ENCODE measurements at regions not wholly inside any gene's neighbourhood (a gene's known extent, or its start where the extent isn't known, plus 50 kb on each side); places are given as distances from the start of the nearest gene placed in this dataset.

DNA sequence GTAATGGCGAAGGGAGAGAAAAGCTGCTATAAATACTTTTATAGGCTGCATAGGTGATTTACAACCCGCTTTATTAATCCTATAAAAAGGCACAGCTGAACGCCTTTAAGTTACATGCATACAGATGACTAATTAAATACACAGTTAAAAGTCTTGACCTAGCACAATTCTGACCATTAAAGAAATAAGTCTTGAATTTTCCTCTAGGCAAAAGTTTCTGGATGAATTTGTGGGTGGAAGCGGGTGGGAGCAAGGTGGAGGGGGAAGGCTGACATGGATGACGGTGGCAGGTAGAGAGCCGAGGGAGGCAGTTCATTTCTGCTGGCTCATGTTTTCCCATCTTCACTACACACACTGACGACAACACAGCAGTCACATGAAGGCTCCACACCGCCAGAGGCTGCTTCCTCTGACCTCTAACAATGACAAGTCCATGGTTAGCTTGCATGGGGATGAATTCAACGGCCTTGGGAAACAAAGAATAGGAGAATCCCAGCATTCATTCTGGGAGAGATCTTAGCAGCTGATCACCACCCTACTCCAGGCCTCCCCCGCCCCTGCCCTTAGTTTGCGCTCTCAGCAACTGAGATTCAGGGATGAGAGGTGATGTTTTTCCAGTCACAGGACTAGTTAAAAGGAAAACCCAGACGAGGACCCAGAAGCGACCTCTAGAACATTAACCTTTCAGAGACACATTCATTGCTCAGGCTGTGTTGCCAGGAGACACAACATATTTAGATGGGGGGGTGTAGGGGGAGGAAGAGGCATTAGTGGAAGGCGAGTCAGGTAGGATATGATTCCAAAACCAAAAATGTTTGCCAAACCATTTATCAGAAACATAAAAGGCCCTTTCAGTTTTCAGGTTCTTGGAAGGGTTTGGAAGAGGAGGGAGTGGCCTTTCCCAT, 329.3 kb downstream of the PIK3R1 start:
- Histone ChIP-seq H3K27me3 (no peaks in the 10 kb centered on the region), H3K4me1 (no peaks in the 10 kb centered on the region), H3K27ac (no peak overlapping the region), H3K4me3 (no peak overlapping the region), H3K36me3 (no peaks in the 10 kb centered on the region), H3K9me3 (no peaks in the 10 kb centered on the region)
- no peak for TF ChIP-seq POLR2AphosphoS5 (IDR thresholded peaks at IDR 0.05)
- TF ChIP-seq, protein P1, sequence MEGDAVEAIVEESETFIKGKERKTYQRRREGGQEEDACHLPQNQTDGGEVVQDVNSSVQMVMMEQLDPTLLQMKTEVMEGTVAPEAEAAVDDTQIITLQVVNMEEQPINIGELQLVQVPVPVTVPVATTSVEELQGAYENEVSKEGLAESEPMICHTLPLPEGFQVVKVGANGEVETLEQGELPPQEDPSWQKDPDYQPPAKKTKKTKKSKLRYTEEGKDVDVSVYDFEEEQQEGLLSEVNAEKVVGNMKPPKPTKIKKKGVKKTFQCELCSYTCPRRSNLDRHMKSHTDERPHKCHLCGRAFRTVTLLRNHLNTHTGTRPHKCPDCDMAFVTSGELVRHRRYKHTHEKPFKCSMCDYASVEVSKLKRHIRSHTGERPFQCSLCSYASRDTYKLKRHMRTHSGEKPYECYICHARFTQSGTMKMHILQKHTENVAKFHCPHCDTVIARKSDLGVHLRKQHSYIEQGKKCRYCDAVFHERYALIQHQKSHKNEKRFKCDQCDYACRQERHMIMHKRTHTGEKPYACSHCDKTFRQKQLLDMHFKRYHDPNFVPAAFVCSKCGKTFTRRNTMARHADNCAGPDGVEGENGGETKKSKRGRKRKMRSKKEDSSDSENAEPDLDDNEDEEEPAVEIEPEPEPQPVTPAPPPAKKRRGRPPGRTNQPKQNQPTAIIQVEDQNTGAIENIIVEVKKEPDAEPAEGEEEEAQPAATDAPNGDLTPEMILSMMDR (IDR thresholded peaks at IDR 0.05) = no peak
- TF ChIP-seq POLR2A (IDR thresholded peaks at IDR 0.05) = no peak
- TF ChIP-seq EP300 (IDR thresholded peaks at IDR 0.05) = no peak
- DNase-seq (no peak), ATAC-seq (ENCODE audit: low FRiP score in 2 of 2) (no peak)
- WGBS, 2 donors = 85 to 89% methylated on average over 14 of the region's 14 CpGs

DNA sequence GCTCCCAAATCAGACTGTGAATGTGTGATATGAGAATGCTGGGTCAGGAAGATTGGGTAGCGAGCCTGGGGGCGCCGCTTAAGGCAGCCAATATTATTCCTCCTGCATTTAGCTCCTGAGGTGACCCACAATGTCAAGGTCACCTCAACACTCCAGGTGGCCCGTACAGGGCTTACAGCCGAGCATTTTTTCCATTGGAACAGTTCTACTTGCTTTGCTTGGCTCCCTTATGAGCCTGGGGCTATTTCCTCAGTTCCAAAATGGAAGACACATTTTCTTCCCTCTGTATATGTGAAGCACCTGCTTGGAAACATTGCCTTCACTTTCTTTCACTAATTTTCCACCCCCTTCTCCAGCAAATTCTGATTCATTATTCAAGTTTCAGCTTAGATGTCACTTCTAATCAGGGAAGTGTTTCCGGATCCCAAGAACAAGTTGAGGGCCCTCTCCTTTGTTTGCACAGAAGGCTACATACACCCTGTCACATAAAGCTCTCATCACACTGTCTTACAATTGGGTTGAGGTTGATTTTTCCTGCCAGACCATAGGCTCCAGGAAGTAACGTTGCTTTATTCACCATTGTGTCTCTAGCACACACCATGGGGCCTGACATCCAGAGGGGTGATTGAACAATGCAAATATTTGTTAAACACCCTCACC, 330.2 kb downstream of the PIK3R1 start:
- ATAC-seq (ENCODE audit: low FRiP score in 2 of 2) = no peak

DNA sequence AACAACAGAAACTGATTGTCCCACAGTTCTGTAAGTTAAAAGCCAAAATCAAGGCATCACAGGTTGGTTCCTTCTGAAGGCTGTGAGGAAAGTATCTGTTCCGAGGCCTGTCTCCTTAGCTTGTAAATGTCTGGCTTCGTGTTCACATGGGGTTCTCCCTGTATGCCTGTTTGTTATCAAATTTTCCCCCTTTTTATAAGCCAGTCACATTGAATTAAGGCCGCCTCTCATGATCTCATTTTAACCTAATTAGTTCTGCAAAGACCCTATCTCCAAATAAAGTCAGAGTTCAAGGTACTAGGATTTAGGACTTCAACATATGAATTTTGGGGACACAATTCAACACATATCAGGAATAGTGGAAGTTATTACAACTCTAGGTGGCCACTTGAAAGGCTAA, 331.5 kb downstream of the PIK3R1 start:
- WGBS, 2 donors = 96% methylated on average over 3 of the region's 3 CpGs
- no peak overlapping the region for H3K4me3 ChIP-seq
- no peak for DNase-seq
- TF ChIP-seq POLR2A (IDR thresholded peaks at IDR 0.05) = no peak
- no peak overlapping the region for H3K27ac ChIP-seq
- no peaks in the 10 kb centered on the region for H3K9me3 ChIP-seq
- H3K36me3 ChIP-seq = no peaks in the 10 kb centered on the region
- H3K27me3 ChIP-seq = no peaks in the 10 kb centered on the region
- no peak for ATAC-seq (ENCODE audit: low FRiP score in 2 of 2)
- no peaks in the 10 kb centered on the region for H3K4me1 ChIP-seq

More for the DNA sequence above, 330.2 kb downstream of the PIK3R1 start:
- Histone ChIP-seq H3K4me3 (no peak overlapping the region), H3K27me3 (no peaks in the 10 kb centered on the region), H3K4me1 (no peaks in the 10 kb centered on the region), H3K27ac (no peak overlapping the region), H3K36me3 (no peaks in the 10 kb centered on the region), H3K9me3 (no peaks in the 10 kb centered on the region)
- TF ChIP-seq, protein P1 (IDR thresholded peaks at IDR 0.05) = no peak
- TF ChIP-seq POLR2A (IDR thresholded peaks at IDR 0.05) (no peak), EP300 (IDR thresholded peaks at IDR 0.05) (no peak), POLR2AphosphoS5 (IDR thresholded peaks at IDR 0.05) (no peak)
- WGBS, 2 donors = 79 to 90% methylated on average over 7 of the region's 7 CpGs
- no peak for DNase-seq

DNA sequence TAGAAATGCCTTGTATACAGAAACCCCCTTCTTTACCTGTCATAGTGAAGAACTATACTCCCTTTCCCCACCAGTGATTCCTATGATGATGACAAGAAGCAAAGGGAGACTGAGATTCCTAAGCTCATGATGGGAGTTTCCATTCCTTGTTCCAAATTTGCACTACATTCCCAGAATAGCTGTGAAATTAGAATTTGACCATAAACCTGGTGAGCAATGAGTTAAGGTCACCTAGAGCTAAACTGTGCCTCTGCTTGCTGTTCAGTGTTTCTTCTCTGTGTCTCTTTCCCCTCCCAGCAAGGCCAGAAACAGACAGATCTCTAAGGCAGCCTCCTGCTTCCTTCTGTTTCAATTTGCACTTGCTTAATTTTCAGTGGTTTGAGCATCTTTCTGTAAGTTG, 332.1 kb downstream of the PIK3R1 start:
- H3K9me3 ChIP-seq = no peaks in the 10 kb centered on the region
- no peaks in the 10 kb centered on the region for H3K36me3 ChIP-seq
- H3K27ac ChIP-seq = no peak overlapping the region
- H3K27me3 ChIP-seq = no peaks in the 10 kb centered on the region
- ATAC-seq (ENCODE audit: low FRiP score in 2 of 2) = no peak
- no peak for DNase-seq
- no peaks in the 10 kb centered on the region for H3K4me1 ChIP-seq
- TF ChIP-seq POLR2AphosphoS5 (IDR thresholded peaks at IDR 0.05) (no peak), POLR2A (IDR thresholded peaks at IDR 0.05) (no peak), EP300 (IDR thresholded peaks at IDR 0.05) (no peak)
- TF ChIP-seq, protein P1 (IDR thresholded peaks at IDR 0.05) = no peak
- H3K4me3 ChIP-seq = no peak overlapping the region

DNA sequence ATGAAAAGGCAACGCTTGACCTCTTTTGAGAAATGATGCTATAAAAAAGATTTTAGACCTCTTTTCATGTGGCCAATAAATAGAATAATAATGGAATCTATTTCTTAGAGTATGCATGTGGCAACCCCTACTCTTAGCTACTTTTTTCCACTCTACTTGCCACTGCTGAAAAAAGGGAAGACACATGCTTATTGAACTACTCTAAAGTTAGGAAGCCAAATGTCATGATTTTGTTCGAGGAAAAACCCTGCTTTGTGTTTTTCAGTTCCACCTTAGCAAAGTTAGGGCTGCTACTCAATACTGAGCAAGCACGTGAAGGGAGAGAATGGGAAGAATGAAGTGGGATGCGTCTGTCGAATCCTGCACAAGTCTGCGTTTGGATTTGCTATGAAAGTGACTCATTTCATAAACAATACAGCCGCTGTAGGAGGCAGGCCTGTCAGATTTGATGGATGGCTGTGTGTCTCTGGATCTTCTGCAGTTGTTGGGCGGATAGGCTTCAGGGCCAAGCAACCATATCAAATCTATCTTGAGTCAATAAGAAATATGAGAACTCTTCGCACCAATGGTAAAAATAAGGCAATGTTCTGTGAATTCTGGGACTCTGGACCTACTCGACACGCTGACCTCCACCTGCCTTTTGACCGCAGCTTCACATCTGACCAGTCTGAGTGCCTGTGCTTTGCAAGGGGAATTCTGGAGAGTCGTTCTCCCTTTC, 333.6 kb downstream of the PIK3R1 start:
- ATAC-seq (ENCODE audit: low FRiP score in 2 of 2) = peak in 1 of 2 donors; percentile 57
- no peak for DNase-seq
- Histone ChIP-seq H3K36me3 (no peaks in the 10 kb centered on the region), H3K27me3 (no peaks in the 10 kb centered on the region), H3K27ac (no peak overlapping the region), H3K4me3 (no peak overlapping the region), H3K9me3 (no peaks in the 10 kb centered on the region), H3K4me1 (no peaks in the 10 kb centered on the region)
- 76 to 84% methylated on average over 12 to 13 of the region's 13 CpGs for WGBS, 2 donors
- TF ChIP-seq, protein P1 (IDR thresholded peaks at IDR 0.05) = no peak
- TF ChIP-seq POLR2AphosphoS5 (IDR thresholded peaks at IDR 0.05) (no peak), POLR2A (IDR thresholded peaks at IDR 0.05) (no peak), EP300 (IDR thresholded peaks at IDR 0.05) (no peak)

Data from upper lobe of left lung (tissue), 6 donors.